Neural progenitor cell (in vitro differentiated cells): ENCODE measurements at regions not wholly inside any gene's neighbourhood (a gene's known extent, or its start where the extent isn't known, plus 50 kb on each side); places are given as distances from the start of the nearest gene placed in this dataset.

Experiments used
- EZH2 ChIP-seq: fragments of 200-600 bp; sonication (generic); IDR thresholded peaks from 2 replicates; pipeline ENCODE4 v1.6.1; 2017; ENCODE audit warnings: antibody characterized with exemption, mild to moderate bottlenecking, moderate library complexity
- EZH2phosphoT487 ChIP-seq: fragments of 200-600 bp; sonication (generic); IDR thresholded peaks from 2 replicates; pipeline ENCODE4 v1.6.1; 2017; ENCODE audit warnings: antibody characterized with exemption
- TF ChIP-seq, protein P1 (sequence below): fragments of 200-600 bp; sonication (generic); IDR thresholded peaks from 2 replicates; pipeline ENCODE4 v1.5.1; 2017; ENCODE audit warnings: antibody characterized with exemption, mild to moderate bottlenecking

DNA sequence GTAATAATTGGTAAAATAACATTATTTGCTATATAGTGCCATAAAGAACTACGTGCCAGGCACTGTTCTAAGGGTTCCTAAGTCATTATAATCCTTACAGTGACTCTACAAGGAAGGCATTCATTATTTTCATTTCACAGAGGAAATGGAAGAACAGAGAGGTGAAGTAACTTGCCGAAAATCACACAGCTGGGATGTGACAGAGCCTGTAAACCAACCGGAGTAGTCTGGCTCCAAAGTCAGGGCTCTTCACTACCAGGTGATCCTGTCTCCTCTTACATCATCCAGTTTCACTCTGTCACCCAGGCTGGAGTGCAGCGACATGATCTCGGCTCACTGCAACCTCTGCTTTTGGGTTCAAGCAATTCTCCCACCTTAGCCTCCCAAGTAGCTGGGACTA, 59.2 kb upstream of the RBFOX2 start:
- TF ChIP-seq, protein P1, sequence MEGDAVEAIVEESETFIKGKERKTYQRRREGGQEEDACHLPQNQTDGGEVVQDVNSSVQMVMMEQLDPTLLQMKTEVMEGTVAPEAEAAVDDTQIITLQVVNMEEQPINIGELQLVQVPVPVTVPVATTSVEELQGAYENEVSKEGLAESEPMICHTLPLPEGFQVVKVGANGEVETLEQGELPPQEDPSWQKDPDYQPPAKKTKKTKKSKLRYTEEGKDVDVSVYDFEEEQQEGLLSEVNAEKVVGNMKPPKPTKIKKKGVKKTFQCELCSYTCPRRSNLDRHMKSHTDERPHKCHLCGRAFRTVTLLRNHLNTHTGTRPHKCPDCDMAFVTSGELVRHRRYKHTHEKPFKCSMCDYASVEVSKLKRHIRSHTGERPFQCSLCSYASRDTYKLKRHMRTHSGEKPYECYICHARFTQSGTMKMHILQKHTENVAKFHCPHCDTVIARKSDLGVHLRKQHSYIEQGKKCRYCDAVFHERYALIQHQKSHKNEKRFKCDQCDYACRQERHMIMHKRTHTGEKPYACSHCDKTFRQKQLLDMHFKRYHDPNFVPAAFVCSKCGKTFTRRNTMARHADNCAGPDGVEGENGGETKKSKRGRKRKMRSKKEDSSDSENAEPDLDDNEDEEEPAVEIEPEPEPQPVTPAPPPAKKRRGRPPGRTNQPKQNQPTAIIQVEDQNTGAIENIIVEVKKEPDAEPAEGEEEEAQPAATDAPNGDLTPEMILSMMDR = no peak
- TF ChIP-seq EZH2 (no peak), EZH2phosphoT487 (no peak)
